CD4-positive, alpha-beta T cell treated with Interleukin-10 for 1 hour (primary cell): ENCODE measurements at regions not wholly inside any gene's neighbourhood (a gene's known extent, or its start where the extent isn't known, plus 50 kb on each side); places are given as distances from the start of the nearest gene placed in this dataset.
"Not testable (repeated sequence)": the region's sequence is repeated elsewhere in the genome, so short reads cannot be mapped to it uniquely, and the experiment has no call there.

Experiments used
- DNase-seq: peaks from one replicate; pipeline ENCODE4 v3.0.0-alpha.2; 2020

DNA sequence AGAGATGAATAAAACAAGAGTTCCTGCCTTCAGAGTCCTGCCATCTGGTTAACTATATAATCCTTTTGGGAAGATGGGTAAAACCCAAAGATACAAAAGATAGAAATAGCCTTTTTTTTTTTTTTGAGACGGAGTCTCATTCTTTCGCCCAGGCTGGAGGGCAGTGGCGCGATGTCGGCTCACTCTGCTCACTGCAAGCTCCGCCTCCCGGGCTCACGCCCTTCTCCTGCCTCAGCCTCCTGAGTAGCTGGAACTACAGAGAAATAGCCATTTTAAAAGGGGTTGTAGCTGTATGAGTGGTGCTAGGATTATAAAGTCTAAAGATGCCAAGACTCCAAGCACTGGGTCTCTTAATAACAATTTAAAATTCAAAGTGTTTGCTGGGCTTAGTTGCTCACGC is 97.2 kb downstream of the KDR start:
- DNase-seq: no peak

DNA sequence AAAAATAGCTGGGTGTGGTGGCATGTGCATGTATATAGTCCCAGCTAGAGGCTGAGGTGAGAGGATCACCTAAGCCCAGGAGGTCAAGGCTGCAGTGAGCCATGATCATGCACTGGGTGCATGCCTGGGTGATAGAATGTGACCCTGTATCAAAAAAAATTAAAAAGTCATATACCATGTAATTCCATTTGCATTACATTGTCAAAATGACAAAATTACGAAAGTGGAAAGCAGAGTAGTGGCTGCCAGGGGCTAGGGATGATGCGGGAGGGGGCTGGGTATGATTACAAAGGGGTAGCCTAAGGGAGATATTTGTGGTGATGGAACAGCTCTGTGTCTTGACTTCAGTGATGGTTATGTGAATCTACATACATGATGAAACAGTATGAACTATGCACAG is 97.8 kb downstream of the KDR start:
- DNase-seq: no peak

DNA sequence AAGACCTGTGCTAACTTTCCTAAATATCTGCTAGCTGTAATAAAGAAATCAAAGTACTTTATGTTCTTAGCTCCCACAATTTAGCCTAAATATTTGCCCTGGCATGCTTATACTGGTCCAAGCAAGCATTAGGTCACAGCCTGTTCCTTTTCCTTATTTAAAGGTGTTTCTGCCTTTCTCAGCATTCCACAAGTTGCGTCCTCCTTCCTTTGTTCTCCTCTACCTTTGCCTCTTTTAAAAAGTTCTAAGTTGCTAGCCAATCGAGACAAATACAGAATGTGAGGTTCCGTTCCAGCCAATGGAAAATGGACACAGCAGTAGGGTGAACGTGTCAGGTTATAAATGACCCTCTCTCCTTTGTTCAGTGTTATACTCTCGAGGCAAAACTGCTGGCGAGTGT is 99.9 kb downstream of the KDR start:
- not testable (repeated sequence) for DNase-seq

DNA sequence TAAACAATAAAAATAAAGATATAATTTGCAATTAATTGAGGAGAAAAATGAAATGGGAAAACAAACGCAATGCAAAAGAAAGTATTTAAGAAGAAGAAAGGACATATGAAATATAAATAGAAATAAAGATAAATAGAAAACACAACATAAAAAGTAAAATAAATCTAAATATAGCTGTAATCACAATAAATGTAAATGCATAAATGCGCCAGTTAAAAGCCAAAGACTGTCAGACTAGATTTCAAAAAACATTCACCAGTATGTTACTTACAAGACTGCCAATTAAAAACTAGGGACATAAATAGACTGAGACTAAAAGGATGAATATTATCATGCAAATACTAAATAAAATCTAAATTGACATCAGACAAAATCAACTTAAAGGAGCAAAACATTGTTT is 102.4 kb downstream of the KDR start:
- no peak for DNase-seq

DNA sequence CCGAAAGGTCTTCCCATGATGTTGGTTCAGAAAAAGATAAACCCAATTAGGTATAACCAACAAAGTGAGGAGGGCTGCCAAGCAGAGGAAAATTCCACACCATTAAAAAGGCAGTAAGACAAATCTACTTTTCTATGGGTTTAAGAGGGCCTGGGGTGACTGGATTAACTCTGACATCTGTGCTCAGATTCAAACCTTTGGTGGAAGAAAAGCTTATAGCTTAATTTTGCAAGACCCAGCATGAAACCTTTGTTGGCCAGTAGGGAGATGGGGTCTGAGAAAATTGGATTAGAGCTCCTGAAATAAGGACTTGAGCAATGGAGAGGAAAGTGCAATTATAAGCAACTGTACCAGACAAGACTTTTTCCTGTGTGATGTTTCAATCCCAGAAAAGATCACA is 104.2 kb downstream of the KDR start:
- no peak for DNase-seq

DNA sequence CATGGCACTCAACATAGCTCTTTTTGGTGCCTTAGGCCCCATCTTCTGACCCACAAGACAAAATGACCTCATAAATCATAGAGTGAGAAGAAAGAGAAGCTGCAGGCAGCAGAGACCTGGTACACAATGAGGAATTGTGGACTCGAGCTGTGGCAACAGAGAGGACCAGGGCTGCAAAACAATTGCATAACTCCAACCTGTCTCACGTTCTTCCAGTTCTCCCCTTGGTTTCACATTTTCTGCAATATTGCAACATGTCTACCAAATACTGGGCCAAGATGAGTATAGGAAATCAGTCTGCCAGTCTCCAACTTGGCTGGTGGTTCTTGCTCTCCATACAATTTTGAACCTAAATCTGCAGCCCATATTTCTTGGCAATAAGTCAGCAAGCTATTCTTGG is 105.3 kb downstream of the KDR start:
- DNase-seq: no peak

DNA sequence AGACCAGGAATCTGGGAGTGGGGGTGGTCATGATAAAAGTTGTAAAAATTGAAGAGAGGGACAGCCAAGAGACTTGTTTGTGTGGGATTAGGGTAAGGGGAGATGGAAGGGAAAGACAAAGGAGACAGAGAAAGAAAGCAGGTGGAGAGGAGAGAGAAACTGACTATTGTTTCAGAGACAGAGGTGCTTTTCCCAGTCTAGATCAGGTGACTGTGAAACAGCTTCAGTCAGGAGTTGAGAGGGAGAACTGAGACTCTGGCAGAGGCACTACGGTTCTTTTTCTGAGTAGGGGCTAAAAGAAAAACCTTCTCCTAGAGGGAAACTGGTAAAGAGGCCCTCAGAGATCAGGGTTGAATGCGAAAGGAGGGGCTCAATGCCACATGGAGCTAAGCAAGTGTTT is 106.4 kb downstream of the KDR start:
- no peak for DNase-seq

DNA sequence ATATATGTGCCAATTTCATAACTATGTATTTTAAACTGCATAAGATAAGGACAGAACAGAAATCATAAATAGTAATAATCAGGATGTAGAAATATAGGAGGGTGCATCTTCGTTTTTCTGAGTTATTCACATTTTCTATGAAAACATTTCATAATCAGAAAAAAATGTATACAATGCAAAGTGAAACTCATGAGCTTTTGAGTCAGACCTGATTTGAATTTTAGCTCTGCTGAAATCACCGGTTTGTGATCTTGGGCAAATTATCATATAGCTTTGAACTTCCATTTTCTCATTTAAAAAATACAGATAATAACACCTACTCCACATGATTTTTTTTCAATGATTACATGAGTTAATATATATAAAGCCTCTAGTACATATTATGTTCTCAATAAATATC is 106.9 kb downstream of the KDR start:
- DNase-seq: no peak

DNA sequence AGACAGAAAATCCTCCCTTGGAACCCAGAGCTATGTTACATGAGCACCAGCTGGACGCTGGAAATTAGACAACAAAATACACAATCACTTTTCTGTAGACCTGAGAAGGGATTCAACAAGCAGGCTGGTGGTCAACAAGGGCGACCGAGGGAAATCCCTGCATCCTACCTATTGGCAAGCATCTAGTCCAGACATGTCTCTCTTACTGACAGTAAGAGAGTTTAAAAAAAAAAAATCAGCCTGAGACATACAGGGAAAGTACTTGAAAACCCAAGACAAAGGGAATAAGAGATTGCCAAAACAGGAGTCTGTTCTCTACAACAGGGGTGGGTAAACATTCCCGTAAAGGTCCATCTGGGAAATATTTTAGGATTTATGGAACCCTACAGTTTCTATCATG is 108.0 kb downstream of the KDR start:
- no peak for DNase-seq

DNA sequence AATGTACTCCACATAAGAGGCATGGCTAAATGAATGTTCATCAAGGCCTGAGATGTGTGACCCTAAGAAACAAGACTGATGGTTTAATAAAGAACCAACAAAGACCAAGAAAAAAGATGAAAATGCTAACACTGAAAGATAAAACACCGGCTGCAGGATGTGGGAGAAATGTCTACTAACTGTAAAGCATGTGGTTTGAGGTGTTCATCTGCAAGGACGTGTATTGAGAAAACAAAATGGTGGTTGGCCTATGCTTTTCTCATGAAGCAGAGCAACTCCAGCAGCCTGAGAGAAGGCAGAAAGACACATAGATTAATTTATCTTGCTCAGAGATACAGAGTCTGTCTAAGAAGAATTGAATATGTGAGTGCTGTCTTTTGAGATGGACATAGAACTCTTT is 109.3 kb downstream of the KDR start:
- DNase-seq: no peak

DNA sequence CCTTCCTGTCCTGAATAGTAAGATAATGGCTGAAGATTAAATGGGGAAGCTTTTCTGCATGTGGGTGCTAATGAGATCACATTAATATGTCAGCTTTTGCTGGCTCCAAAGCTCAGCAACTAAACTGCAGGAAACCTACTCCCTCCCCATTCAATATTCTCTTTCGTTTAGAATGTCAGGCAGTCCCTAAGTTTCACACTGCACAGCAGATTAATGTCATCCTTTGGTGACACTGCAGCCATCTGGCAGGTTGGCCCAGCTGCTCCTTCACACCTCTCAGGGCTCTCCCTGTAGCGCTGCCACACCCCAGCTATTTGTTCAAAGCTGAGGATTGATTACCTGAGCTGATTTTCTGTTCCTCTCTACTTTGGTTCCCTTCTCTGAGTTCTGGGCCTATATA is 110.5 kb downstream of the KDR start:
- no peak for DNase-seq

DNA sequence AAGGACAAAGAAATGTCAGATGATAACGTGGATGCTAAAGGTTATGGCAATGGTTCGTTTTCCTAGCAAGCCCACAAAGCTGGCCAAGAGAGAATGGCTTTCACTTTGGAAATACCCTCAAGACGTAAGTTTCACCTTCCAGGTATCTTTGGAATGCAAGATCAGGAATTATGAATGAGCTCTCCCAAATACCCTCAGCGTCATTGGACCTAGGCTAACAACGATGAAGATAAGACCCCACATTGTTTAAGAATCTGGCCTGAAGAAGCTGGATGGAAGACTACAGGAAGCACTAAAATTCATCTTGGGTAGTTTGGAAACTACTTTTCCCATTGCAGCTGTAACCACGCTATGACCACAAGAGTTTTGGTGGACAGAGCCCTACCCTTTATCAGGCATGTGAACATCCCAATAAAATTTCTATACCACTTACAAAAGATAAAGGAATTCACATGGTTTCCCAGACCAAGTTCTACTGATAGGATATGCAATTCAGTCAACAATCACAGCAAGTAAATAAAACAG is 111.9 kb downstream of the KDR start:
- DNase-seq: no peak

DNA sequence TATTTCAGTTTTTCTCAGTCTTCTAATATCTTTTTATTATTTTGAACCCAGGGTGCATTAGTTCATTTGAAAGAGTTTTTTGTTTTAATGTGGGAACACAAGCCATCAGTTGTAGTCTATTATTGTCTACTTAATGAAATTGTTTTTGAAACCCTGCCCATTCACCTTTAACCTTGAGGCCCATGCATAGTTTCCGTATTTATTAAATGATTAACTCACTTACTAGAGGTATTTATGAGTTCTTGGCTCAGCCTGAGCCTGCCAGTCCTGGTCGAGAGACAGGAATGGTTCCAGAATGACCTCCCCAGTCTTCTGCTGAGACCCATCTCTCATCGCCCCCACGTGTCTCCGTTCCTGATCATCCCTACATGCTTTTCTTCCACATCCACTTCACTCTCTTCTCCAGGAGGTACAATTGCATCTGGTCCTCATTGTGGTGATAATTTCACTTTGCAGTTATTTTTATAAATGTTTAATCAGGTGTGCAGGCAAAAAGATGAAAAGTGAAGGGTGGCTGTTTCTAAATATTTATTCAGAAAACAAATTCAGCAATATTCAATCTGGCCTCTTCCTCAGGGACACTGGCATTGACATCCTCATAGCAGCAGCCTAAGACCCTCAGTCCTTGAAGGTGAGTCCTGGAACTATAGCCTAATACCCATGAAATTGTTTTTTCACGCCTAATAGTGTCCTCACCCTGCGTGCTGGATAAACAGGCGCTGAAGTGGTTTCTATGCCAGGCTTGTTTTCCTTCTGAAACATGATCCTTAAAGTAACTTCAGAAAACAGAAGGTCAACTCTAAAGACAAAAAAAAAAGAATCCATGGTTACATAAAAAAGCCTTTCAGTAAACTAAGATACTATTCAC is 112.8 kb downstream of the KDR start:
- DNase-seq: no peak

DNA sequence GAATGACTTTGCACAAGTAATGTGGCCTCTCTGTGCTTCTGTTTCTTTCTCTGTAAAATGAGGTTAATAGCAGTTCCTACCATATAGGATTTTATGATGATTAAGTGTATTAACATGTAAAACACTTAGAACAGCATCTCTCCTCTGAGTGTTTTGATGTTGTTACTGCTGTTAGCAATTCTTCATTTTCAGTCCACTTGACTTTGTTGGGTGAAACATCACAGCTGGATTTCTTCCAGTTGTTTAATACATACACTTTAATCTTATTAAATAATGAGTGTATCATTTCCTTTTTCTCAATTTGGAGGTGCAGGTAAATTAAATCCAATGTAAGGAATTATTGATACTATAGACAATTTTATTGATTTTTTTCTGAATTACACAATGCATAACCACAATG is 113.6 kb downstream of the KDR start:
- DNase-seq: no peak

DNA sequence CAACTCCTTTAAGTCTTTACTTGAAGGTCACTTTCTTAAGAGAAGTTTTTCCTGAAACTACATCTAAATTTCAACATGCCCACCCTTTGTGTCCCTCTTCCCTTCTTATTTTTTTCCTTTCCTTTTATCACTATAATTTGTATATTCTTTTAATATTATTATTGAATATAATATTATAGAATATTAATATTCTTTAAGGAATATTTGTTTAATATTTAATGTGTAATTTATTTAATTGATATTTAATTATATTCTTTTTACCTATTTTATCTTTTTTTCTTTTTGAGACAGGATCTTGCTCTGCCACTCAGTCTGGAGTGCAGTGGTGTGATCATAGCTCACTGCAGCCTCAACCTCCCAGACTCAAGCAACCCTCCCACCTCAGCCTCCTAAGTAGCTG is 114.8 kb downstream of the KDR start:
- DNase-seq: no peak

DNA sequence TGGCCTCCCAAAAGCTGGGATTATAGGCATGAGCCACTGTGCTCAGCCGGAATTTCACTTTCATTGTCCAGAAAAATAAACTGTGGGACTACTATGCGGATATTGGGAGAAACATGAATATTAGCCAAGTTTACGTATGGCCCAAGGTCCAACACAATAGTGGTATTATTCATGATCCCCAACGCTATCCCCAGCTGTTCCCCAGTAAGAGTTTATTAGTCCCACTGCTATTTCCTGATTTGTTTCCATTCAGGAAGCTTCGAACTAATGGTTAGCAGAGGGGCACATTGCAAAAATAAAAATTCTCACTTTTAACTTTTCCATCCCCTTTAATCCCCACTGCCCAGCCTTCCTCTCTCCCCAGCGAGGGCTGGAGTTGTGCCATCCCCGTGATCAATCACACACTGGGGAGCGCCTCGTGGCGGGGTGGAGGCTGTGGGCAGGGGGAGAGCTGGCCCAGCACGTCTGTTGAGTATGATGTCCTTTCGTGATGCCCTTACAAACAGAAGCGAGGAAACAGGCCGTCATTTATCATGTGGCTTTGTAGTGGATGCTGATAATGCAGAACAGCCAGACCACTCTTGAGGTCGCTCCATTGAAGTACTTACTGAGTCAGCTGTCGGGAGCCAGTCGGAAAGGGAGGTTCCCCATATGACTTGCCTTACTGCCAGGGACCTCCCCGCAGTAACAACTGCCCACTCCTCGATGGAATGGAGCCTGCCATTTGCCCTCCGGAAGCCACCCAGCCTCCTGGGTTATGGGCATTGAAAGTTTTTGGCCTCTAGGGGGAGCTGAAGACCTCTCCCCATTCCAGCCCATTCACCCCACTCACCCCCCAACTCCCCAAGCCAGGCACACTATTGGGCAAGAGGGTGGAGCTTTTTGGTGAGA is 117.0 kb downstream of the KDR start:
- no peak for DNase-seq

DNA sequence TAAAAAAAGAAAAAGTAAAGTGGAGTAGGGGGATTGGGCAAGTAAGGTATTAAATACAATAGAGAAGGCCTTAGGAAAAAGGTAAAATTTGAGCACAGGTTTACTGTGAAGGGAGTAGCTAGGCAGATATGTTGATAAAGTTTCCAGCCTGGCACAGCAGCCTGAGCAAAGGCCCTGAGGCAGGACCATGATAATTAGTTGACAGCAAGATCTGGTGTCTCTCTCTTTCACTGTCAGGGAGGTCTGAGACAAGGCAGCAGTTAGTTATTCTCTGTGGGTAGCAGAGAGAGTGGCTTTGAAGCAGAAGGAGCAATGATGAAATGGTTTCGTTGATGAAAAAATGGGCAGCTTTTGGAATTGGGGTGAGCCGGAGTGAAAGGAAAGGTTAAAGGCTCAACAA is 119.5 kb downstream of the KDR start:
- no peak for DNase-seq

DNA sequence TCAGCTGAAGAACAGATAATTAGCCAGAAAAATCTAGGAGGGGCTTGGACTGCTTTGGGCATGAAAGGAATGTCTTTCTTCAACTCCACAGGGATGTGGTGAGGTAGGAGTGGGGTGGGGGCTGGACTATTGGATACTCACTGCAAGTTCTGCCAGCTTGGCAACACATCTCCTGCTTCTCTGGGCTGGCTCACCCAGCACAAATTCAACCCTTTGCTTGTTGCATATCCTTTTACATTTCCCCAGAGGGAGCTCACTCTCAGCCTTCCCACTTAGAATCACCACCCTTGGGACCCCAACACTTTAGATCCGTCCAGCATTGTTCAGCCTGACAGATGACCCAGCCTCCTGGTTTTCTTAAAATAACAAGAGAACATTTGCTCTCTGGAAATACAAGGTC is 120.6 kb downstream of the KDR start:
- no peak for DNase-seq

DNA sequence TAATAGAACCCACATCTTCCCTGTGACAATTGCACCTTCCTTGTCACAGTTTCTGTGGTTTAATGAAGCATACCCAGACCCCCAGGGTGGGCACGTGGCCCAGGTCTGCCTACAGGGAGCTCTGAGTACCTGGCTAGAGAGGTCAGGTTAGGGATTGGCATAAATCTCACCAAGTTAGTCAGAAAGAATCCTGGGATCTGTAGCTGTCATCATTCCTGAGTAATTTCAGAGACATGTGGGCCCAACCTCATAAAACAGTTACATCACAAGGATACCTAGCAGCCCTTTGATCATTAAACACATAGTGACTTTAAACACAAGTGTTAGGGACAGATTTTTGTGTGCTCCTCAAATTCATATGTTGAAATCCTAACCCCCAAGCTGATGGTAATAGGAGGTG is 123.0 kb downstream of the KDR start:
- no peak for DNase-seq

DNA sequence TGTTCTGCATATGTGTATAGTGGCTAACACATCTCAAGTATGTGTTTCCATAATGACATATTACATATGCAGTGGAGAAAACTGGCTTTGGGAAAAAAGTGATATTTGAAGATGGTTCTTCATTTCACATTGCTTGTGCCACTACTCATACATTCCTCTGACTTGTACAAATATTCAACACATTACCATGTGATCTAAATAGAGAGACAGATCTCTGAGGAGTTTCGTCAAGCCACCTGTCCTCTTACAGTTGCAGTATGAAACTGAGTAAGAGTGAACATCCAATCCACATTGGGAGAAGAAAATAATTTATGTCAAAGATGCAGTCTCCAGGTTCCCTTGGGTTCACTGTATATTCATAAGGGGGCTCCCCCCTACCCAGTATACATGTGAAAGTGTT is 123.9 kb downstream of the KDR start:
- DNase-seq: no peak

DNA sequence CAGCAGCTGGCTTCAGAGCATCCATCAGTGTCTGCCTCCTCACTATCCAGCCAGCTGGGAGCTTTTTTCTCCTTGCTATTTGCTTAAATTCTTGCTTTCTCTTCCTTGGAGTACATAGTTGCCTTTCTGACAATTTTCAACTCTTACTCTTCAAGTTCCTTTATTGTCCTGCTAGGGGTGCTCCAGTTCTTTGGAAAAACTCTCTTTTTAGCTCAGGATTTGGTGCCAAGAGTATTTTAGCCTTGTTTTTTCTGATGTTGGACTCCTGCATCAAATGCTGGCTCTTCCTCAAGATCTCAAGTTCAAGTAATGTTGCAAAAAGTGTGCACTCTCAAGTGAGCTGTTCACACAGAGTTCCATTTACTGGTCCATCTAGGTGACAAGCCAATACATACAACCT is 126.4 kb downstream of the KDR start:
- DNase-seq: no peak

DNA sequence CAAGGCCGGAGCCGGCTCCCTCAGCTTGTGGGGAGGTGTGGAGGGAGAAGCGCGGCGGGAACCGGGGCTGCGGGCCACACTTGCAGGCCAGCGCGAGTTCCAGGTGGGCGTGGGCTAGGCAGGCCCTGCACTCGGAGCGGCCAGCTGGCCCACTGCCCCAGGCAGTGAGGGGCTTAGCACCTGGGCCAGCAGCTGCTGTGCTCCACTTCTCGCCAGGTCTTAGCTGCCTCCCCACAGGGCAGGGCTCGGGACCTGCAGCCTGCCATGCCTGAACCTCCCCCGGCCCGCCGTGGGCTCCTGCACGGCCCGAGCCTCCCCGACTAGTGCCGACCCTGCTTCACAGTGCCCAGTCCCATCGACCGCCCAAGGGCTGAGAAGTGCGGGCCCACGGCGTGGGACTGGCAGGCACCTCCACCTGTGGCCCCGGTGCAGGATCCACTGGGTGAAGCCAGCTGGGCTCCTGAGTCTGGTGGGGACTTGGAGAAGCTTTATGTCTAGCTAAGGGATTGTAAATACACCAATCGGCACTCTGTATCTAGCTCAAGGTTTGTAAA is 131.8 kb downstream of the KDR start:
- not testable (repeated sequence) for DNase-seq

DNA sequence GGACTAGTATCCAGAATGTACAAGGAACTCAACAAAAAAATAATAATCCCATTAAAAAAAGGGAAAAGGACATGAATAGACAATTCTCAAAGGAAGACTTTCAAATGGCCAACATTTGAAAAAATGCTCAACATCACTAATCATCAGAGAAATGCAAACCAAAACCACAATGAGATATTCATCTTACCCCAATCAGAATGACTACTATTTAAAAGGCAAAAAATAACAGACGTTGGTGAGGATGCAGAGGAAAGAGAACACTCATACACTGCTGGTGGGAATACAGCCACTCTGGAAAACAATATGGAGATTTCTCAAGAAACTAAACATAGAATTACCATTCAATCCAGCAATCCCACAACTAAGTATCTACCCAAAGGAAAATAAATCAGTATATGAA is 133.1 kb downstream of the KDR start:
- DNase-seq: no peak

DNA sequence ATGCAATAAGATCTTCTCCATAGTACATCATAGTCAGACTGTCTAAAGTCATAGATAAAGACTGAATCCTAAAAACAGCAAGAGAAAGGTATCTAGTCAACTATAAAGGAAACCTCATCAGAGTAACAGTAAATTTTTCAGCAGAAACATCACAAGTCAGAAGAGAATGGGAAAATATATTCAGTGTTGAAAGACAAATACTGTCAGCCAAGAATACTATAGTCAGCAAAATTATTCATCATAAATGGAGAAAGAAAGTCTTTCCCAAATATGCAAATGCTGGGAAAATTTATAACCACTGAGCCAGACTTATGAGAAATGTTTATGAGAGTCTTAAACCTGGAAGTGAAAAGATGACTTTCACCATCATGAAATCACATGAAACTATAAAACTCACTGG is 136.7 kb downstream of the KDR start:
- no peak for DNase-seq
